SK-N-SH treated with all-trans-retinoic acid at 6 μM for 48 hours (cell line): ENCODE measurements at regions not wholly inside any gene's neighbourhood (a gene's known extent, or its start where the extent isn't known, plus 50 kb on each side); places are given as distances from the start of the nearest gene placed in this dataset.

Source experiments
- ATAC-seq: fragments of 200-7000 bp; cut with Tn5 transposase; 3 replicates; pipeline ENCODE4 v1.9.1; 2020; ENCODE audit warnings: mild to moderate bottlenecking, moderate library complexity
- ARNTL ChIP-seq: fragments of 450-650 bp; formaldehyde crosslinking; IDR thresholded peaks from 2 replicates; pipeline ENCODE4 v1.5.0; 2020; ENCODE audit warnings: low read depth, mild to moderate bottlenecking, moderate library complexity, borderline replicate concordance
- CSDC2 ChIP-seq: fragments of 250-450 bp; sonication (Bioruptor Pico); IDR thresholded peaks from 2 replicates; pipeline ENCODE4 v1.5.0; 2020; ENCODE audit warnings: mild to moderate bottlenecking, moderate library complexity
- ESRRG ChIP-seq: fragments of 250-450 bp; sonication (Bioruptor Pico); IDR thresholded peaks from 2 replicates; pipeline ENCODE4 v1.6.1; 2021; ENCODE audit warnings: mild to moderate bottlenecking
- GLIS3 ChIP-seq: fragments of 250-450 bp; sonication (Bioruptor Pico); IDR thresholded peaks from 2 replicates; pipeline ENCODE4 v1.5.0; 2020; ENCODE audit warnings: mild to moderate bottlenecking, moderate library complexity
- ISL1 ChIP-seq: fragments of 250-450 bp; sonication (Bioruptor Pico); IDR thresholded peaks from 2 replicates; pipeline ENCODE4 v2.1.2; 2022; ENCODE audit warnings: mild to moderate bottlenecking, moderate library complexity
- OSR1 ChIP-seq: fragments of 250-450 bp; sonication (Bioruptor Pico); IDR thresholded peaks from 2 replicates; pipeline ENCODE4 v1.8.0; 2022; ENCODE audit warnings: moderate library complexity, mild to moderate bottlenecking, inconsistent platforms
- PPARA ChIP-seq: fragments of 250-450 bp; sonication (Bioruptor Pico); IDR thresholded peaks from 2 replicates; pipeline ENCODE4 v1.5.0; 2020; ENCODE audit warnings: mild to moderate bottlenecking, borderline replicate concordance
- SNAI2 ChIP-seq: fragments of 250-450 bp; sonication (Bioruptor Pico); IDR thresholded peaks from 2 replicates; pipeline ENCODE4 v1.5.0; 2020; ENCODE audit warnings: mild to moderate bottlenecking, moderate library complexity
- TCF4 ChIP-seq: fragments of 250-450 bp; sonication (Bioruptor Pico); IDR thresholded peaks from 2 replicates; pipeline ENCODE4 v1.8.0; 2021; ENCODE audit warnings: mild to moderate bottlenecking, moderate library complexity, borderline replicate concordance
- TOX ChIP-seq: fragments of 250-450 bp; sonication (Bioruptor Pico); IDR thresholded peaks from 2 replicates; pipeline ENCODE4 v1.8.0; 2021; ENCODE audit warnings: mild to moderate bottlenecking, moderate library complexity, borderline replicate concordance
- ZC3H10 ChIP-seq: fragments of 250-450 bp; sonication (Bioruptor Pico); IDR thresholded peaks from 2 replicates; pipeline ENCODE4 v1.5.1; 2021; ENCODE audit warnings: mild to moderate bottlenecking, moderate library complexity
- ZFP3 ChIP-seq: fragments of 250-450 bp; sonication (Bioruptor Pico); IDR thresholded peaks from 2 replicates; pipeline ENCODE4 v1.5.0; 2020; ENCODE audit warnings: mild to moderate bottlenecking, moderate library complexity
- ZFP30 ChIP-seq: fragments of 450-650 bp; formaldehyde crosslinking; IDR thresholded peaks from 2 replicates; pipeline ENCODE4 v1.5.0; 2022; ENCODE audit warnings: mild to moderate bottlenecking, moderate library complexity
- ZNF565 ChIP-seq: fragments of 450-650 bp; formaldehyde crosslinking; conservative IDR thresholded peaks from 2 replicates; pipeline ENCODE4 v1.5.0; 2020; ENCODE audit warnings: low read depth, mild to moderate bottlenecking, moderate library complexity
- ZNF70 ChIP-seq: fragments of 450-650 bp; formaldehyde crosslinking; IDR thresholded peaks from 2 replicates; pipeline ENCODE4 v1.5.0; 2020; ENCODE audit warnings: mild to moderate bottlenecking, moderate library complexity
- ZNF8 ChIP-seq: fragments of 450-650 bp; formaldehyde crosslinking; IDR thresholded peaks from 2 replicates; pipeline ENCODE4 v1.5.0; 2020; ENCODE audit warnings: mild to moderate bottlenecking, moderate library complexity
- TF ChIP-seq, protein P1 (sequence below): fragments of 250-450 bp; sonication (Bioruptor Pico); IDR thresholded peaks from 2 replicates; pipeline ENCODE4 v1.5.0; 2020; ENCODE audit warnings: mild to moderate bottlenecking, moderate library complexity
- TF ChIP-seq, protein P2 (sequence below): fragments of 250-450 bp; sonication (Bioruptor Pico); IDR thresholded peaks from 2 replicates; pipeline ENCODE4 v1.8.0; 2020; ENCODE audit warnings: mild to moderate bottlenecking, moderate library complexity, borderline replicate concordance
- TF ChIP-seq, protein P3 (sequence below): fragments of 250-450 bp; sonication (Bioruptor Pico); IDR thresholded peaks from 2 replicates; pipeline ENCODE4 v1.5.1; 2021; ENCODE audit warnings: mild to moderate bottlenecking, moderate library complexity
- TF ChIP-seq, protein P4 (sequence below): fragments of 250-450 bp; sonication (Bioruptor Pico); IDR thresholded peaks from 2 replicates; pipeline ENCODE4 v1.5.1; 2020; ENCODE audit warnings: low read depth, mild to moderate bottlenecking, moderate library complexity
- TF ChIP-seq, protein P5 (sequence below): fragments of 250-450 bp; sonication (Bioruptor Pico); IDR thresholded peaks from 2 replicates; pipeline ENCODE4 v1.8.0; 2021; ENCODE audit warnings: low read depth, mild to moderate bottlenecking, moderate library complexity, borderline replicate concordance

DNA sequence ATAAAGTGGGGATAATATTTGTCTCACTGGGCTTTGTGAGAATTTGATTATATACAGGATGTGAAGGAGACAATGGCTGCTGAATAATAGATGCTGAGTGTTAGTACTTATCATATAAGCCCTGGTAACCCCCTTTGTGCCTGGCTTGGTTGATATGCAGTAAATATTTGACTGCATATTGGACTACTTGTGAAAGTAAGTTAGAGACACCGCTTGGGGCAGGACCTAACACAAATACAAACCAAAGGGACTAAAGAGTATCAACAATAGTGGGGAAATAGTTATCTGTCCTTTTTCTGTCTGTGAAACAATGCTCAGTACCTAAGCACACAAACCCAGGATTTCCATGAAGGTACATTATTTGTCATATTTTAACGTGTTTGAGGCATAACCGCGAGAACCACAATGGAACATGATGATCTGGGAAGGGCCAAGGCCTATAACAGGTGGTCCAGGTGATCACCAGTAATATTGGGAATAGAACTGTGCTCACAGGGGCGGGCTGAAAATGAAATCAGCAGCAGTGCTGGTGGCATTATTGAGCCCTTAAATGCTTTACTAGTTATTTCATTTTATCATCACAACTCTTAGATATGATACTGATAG lies 138.2 kb upstream of the SMARCA2 start:
- no peak for ATAC-seq
- TF ChIP-seq OSR1 (no peak), ZFP3 (CRISPR knock-in tag) (no peak), ARNTL (CRISPR knock-in tag) (no peak), TCF4 (CRISPR knock-in tag) (no peak), SNAI2 (CRISPR knock-in tag) (no peak), ZC3H10 (CRISPR knock-in tag) (no peak), PPARA (CRISPR knock-in tag) (no peak), ESRRG (no peak)
- TF ChIP-seq, protein P1, sequence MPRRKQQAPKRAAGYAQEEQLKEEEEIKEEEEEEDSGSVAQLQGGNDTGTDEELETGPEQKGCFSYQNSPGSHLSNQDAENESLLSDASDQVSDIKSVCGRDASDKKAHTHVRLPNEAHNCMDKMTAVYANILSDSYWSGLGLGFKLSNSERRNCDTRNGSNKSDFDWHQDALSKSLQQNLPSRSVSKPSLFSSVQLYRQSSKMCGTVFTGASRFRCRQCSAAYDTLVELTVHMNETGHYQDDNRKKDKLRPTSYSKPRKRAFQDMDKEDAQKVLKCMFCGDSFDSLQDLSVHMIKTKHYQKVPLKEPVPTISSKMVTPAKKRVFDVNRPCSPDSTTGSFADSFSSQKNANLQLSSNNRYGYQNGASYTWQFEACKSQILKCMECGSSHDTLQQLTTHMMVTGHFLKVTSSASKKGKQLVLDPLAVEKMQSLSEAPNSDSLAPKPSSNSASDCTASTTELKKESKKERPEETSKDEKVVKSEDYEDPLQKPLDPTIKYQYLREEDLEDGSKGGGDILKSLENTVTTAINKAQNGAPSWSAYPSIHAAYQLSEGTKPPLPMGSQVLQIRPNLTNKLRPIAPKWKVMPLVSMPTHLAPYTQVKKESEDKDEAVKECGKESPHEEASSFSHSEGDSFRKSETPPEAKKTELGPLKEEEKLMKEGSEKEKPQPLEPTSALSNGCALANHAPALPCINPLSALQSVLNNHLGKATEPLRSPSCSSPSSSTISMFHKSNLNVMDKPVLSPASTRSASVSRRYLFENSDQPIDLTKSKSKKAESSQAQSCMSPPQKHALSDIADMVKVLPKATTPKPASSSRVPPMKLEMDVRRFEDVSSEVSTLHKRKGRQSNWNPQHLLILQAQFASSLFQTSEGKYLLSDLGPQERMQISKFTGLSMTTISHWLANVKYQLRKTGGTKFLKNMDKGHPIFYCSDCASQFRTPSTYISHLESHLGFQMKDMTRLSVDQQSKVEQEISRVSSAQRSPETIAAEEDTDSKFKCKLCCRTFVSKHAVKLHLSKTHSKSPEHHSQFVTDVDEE (CRISPR knock-in tag) = no peak
- TF ChIP-seq, all 23 proteins: peak for 0

DNA sequence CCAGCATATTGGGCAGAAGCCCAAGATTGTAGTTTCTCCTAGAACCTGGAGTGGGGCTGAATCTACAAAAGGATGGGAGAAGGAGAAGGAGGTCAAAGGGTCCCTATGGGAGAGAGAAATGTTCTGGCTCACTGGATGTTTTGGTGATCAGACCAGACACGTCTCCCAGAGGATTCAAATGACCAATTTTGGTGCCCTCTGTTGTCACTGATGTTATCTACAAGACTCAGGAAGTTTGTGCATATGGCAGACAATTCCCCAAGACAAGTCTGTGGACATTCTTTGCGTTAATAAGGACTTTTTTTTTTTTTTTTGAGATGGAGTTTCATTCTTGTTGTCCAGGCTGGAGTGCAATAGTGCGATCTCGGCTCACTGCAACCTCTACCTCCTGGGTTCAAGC lies 137.2 kb upstream of the SMARCA2 start:
- no peak for ATAC-seq
- TF ChIP-seq CSDC2 (CRISPR knock-in tag) (no peak), TOX (CRISPR knock-in tag) (no peak), ISL1 (CRISPR knock-in tag) (no peak), ESRRG (no peak), ZFP3 (CRISPR knock-in tag) (no peak), ZNF8 (CRISPR knock-in tag) (no peak), ZNF565 (CRISPR knock-in tag) (no peak), ZNF70 (no peak), ZFP30 (CRISPR knock-in tag) (no peak), ZC3H10 (CRISPR knock-in tag) (no peak), GLIS3 (CRISPR knock-in tag) (no peak), PPARA (CRISPR knock-in tag) (no peak)
- TF ChIP-seq, protein P2, sequence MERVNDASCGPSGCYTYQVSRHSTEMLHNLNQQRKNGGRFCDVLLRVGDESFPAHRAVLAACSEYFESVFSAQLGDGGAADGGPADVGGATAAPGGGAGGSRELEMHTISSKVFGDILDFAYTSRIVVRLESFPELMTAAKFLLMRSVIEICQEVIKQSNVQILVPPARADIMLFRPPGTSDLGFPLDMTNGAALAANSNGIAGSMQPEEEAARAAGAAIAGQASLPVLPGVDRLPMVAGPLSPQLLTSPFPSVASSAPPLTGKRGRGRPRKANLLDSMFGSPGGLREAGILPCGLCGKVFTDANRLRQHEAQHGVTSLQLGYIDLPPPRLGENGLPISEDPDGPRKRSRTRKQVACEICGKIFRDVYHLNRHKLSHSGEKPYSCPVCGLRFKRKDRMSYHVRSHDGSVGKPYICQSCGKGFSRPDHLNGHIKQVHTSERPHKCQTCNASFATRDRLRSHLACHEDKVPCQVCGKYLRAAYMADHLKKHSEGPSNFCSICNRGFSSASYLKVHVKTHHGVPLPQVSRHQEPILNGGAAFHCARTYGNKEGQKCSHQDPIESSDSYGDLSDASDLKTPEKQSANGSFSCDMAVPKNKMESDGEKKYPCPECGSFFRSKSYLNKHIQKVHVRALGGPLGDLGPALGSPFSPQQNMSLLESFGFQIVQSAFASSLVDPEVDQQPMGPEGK (CRISPR knock-in tag) = no peak
- TF ChIP-seq, protein P3, sequence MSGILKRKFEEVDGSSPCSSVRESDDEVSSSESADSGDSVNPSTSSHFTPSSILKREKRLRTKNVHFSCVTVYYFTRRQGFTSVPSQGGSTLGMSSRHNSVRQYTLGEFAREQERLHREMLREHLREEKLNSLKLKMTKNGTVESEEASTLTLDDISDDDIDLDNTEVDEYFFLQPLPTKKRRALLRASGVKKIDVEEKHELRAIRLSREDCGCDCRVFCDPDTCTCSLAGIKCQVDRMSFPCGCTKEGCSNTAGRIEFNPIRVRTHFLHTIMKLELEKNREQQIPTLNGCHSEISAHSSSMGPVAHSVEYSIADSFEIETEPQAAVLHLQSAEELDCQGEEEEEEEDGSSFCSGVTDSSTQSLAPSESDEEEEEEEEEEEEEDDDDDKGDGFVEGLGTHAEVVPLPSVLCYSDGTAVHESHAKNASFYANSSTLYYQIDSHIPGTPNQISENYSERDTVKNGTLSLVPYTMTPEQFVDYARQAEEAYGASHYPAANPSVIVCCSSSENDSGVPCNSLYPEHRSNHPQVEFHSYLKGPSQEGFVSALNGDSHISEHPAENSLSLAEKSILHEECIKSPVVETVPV = no peak
- TF ChIP-seq, protein P1 (CRISPR knock-in tag) = no peak
- TF ChIP-seq, protein P4, sequence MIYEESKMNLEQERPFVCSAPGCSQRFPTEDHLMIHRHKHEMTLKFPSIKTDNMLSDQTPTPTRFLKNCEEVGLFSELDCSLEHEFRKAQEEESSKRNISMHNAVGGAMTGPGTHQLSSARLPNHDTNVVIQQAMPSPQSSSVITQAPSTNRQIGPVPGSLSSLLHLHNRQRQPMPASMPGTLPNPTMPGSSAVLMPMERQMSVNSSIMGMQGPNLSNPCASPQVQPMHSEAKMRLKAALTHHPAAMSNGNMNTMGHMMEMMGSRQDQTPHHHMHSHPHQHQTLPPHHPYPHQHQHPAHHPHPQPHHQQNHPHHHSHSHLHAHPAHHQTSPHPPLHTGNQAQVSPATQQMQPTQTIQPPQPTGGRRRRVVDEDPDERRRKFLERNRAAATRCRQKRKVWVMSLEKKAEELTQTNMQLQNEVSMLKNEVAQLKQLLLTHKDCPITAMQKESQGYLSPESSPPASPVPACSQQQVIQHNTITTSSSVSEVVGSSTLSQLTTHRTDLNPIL = no peak
- TF ChIP-seq, protein P5, sequence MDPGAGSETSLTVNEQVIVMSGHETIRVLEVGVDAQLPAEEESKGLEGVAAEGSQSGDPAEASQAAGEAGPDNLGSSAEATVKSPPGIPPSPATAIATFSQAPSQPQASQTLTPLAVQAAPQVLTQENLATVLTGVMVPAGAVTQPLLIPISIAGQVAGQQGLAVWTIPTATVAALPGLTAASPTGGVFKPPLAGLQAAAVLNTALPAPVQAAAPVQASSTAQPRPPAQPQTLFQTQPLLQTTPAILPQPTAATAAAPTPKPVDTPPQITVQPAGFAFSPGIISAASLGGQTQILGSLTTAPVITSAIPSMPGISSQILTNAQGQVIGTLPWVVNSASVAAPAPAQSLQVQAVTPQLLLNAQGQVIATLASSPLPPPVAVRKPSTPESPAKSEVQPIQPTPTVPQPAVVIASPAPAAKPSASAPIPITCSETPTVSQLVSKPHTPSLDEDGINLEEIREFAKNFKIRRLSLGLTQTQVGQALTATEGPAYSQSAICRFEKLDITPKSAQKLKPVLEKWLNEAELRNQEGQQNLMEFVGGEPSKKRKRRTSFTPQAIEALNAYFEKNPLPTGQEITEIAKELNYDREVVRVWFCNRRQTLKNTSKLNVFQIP (CRISPR knock-in tag) = no peak
